CD4-positive, alpha-beta T cell treated with Interleukin-21 for 1 hour (primary cell): ENCODE measurements at regions not wholly inside any gene's neighbourhood (a gene's known extent, or its start where the extent isn't known, plus 50 kb on each side); places are given as distances from the start of the nearest gene placed in this dataset.
"Not testable (repeated sequence)": the region's sequence is repeated elsewhere in the genome, so short reads cannot be mapped to it uniquely, and the experiment has no call there.

Source experiments
- DNase-seq: peaks from one replicate; pipeline ENCODE4 v3.0.0-alpha.2; 2020

GRCh38 chr13:38415233-38415632, 65.6 kb downstream of the UFM1 start:
- DNase-seq: no peak

- no peak for DNase-seq
Measured at GRCh38 chr13:38417241-38417640, 67.6 kb downstream of the UFM1 start.

- no peak for DNase-seq
Measured at GRCh38 chr13:38417727-38418126, 68.1 kb downstream of the UFM1 start.

GRCh38 chr13:38418286-38418685, 68.6 kb downstream of the UFM1 start:
- DNase-seq: no peak

GRCh38 chr13:38419312-38419873, 69.7 kb downstream of the UFM1 start:
- no peak for DNase-seq

GRCh38 chr13:38421590-38422560, 72.2 kb downstream of the UFM1 start:
- no peak for DNase-seq

- no peak for DNase-seq
Measured at GRCh38 chr13:38429916-38430315, 80.3 kb downstream of the UFM1 start.

GRCh38 chr13:38430796-38431195, 81.1 kb downstream of the UFM1 start:
- no peak for DNase-seq

- DNase-seq: no peak
Measured at GRCh38 chr13:38440666-38441065, 91.0 kb downstream of the UFM1 start.

GRCh38 chr13:38444904-38445303, 95.3 kb downstream of the UFM1 start:
- DNase-seq: no peak

- DNase-seq: no peak
Measured at GRCh38 chr13:38452656-38453055, 103.0 kb downstream of the UFM1 start.

- no peak for DNase-seq
Measured at GRCh38 chr13:38462605-38463004, 113.0 kb downstream of the UFM1 start.

GRCh38 chr13:38463048-38463447, 113.4 kb downstream of the UFM1 start:
- no peak for DNase-seq

GRCh38 chr13:38472411-38472810, 122.8 kb downstream of the UFM1 start:
- not testable (repeated sequence) for DNase-seq

GRCh38 chr13:38473305-38473704, 123.7 kb downstream of the UFM1 start:
- no peak for DNase-seq

GRCh38 chr13:38477676-38478075, 128.0 kb downstream of the UFM1 start:
- no peak for DNase-seq

- no peak for DNase-seq
Measured at GRCh38 chr13:38483623-38484022, 134.0 kb downstream of the UFM1 start.

- no peak for DNase-seq
Measured at GRCh38 chr13:38490657-38491056, 141.0 kb downstream of the UFM1 start.

GRCh38 chr13:38494445-38494844, 144.8 kb downstream of the UFM1 start:
- no peak for DNase-seq

GRCh38 chr13:38496917-38497316, 147.3 kb downstream of the UFM1 start:
- no peak for DNase-seq

- DNase-seq: no peak
Measured at GRCh38 chr13:38498271-38498670, 148.6 kb downstream of the UFM1 start.

- no peak for DNase-seq
Measured at GRCh38 chr13:38514575-38514974, 164.9 kb downstream of the UFM1 start.

- no peak for DNase-seq
Measured at GRCh38 chr13:38518328-38518727, 168.5 kb upstream of the FREM2 start.

GRCh38 chr13:38519229-38519911, 167.5 kb upstream of the FREM2 start:
- DNase-seq: no peak
